ENCODE measurements at regions not wholly inside any gene's neighbourhood (a gene's known extent, or its start where the extent isn't known, plus 50 kb on each side); places are given as distances from the start of the nearest gene placed in this dataset.

DNA sequence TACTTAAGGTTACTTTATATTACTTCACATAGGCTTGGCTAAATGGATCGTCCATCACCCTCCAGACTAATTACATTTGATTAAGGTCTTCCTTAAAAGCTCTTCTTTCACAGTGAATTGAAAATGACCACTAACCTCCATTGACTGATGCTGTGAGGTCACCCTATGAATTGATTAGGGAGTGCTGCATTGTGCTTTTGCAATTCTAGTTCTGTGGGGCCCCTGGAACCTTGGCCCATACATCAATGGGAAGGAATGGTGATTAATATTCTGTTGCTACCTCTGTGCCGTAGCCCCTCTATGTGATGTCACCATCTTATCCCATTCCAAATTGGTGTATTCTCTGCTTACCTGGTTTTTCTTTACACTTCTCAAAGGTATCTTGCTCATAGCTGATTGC lies 682.2 kb downstream of the SQOR start:
- TF ChIP-seq, protein P1, sequence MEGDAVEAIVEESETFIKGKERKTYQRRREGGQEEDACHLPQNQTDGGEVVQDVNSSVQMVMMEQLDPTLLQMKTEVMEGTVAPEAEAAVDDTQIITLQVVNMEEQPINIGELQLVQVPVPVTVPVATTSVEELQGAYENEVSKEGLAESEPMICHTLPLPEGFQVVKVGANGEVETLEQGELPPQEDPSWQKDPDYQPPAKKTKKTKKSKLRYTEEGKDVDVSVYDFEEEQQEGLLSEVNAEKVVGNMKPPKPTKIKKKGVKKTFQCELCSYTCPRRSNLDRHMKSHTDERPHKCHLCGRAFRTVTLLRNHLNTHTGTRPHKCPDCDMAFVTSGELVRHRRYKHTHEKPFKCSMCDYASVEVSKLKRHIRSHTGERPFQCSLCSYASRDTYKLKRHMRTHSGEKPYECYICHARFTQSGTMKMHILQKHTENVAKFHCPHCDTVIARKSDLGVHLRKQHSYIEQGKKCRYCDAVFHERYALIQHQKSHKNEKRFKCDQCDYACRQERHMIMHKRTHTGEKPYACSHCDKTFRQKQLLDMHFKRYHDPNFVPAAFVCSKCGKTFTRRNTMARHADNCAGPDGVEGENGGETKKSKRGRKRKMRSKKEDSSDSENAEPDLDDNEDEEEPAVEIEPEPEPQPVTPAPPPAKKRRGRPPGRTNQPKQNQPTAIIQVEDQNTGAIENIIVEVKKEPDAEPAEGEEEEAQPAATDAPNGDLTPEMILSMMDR (IDR thresholded peaks at IDR 0.05) = no peak
- TF ChIP-seq POLR2A (IDR thresholded peaks at IDR 0.05) = no peak

Measured in uterus (tissue), 2 donors.